DND-41 (cell line): ENCODE measurements at regions not wholly inside any gene's neighbourhood (a gene's known extent, or its start where the extent isn't known, plus 50 kb on each side); places are given as distances from the start of the nearest gene placed in this dataset.

Source experiments
- CTCF ChIP-seq: IDR thresholded peaks from 2 replicates; pipeline ENCODE4 v1.5.1; 2012; ENCODE audit warnings: borderline replicate concordance, low read length, moderate library complexity, mild to moderate bottlenecking; ENCODE audit not compliant: poor library complexity, severe bottlenecking; ENCODE audit errors: extremely low read depth
- EZH2 ChIP-seq: IDR thresholded peaks from 3 replicates; pipeline ENCODE4 v1.6.1; 2012; ENCODE audit warnings: borderline replicate concordance, low read depth, mild to moderate bottlenecking, moderate library complexity, low read length, inconsistent platforms; ENCODE audit not compliant: severe bottlenecking

- TF ChIP-seq CTCF, result no peak
- TF ChIP-seq EZH2, result no peak
Observed at GRCh38 chr20:54794110-54794509, 318.7 kb downstream of the DOK5 start.
